H1 (cell line): ENCODE measurements at regions not wholly inside any gene's neighbourhood (a gene's known extent, or its start where the extent isn't known, plus 50 kb on each side); places are given as distances from the start of the nearest gene placed in this dataset.

ENCODE experiments used
- CTCF ChIA-PET: fragments of 300-600 bp; sonication (Branson Sonifier 250); formaldehyde crosslinking; loops from one replicate; lab custom pipeline; 2021; ENCODE audit not compliant: partially characterized antibody; lab: Charles Lee
- POLR2A ChIA-PET: fragments of 300-600 bp; sonication (Branson Sonifier 250); formaldehyde crosslinking; loops from one replicate; lab custom pipeline; 2021; ENCODE audit warnings: inconsistent platforms; ENCODE audit not compliant: partially characterized antibody; lab: Charles Lee
- DNase-seq, 2 experiments: peaks; one replicate each; pipeline versions ENCODE4 v3.0.0 to v3.0.0-alpha.2; 2010 to 2022; ENCODE audit warnings: low spot score in 2 of 2, low read depth in 1 of 2, mixed read lengths in 1 of 2
- FAIRE-seq: peaks from 2 replicates; lab custom pipeline; 2011; peaks lifted over from hg19 to GRCh38; lab: Jason Lieb, UNC
- H2AFZ ChIP-seq: 2 replicates; pipeline ENCODE4 v1.8.1; 2012; ENCODE audit warnings: low read length, inconsistent platforms
- H2AK5ac ChIP-seq: 2 replicates; pipeline ENCODE4 v1.6.1; 2013; ENCODE audit warnings: low read depth, low read length
- H2BK120ac ChIP-seq: replicated peaks from 2 replicates; pipeline ENCODE3; 2013; ENCODE audit warnings: low read depth, low read length, inconsistent platforms
- H2BK12ac ChIP-seq: 2 replicates; pipeline ENCODE4 v1.6.1; 2013; ENCODE audit warnings: low read depth, low read length
- H2BK15ac ChIP-seq: 2 replicates; pipeline ENCODE4 v1.6.1; 2013; ENCODE audit warnings: low read length
- H2BK20ac ChIP-seq: 2 replicates; pipeline ENCODE4 v1.6.1; 2013; ENCODE audit warnings: low read length
- H2BK5ac ChIP-seq: 2 replicates; pipeline ENCODE4 v1.6.1; 2013; ENCODE audit warnings: low read depth, low read length
- H3K14ac ChIP-seq: 2 replicates; pipeline ENCODE4 v1.6.1; 2013; ENCODE audit warnings: inconsistent platforms; ENCODE audit not compliant: insufficient read length
- H3K18ac ChIP-seq: 2 replicates; pipeline ENCODE4 v1.6.1; 2013; ENCODE audit warnings: low read length; ENCODE audit errors: extremely low read depth
- H3K23ac ChIP-seq: 2 replicates; pipeline ENCODE4 v1.6.1; 2013; ENCODE audit warnings: inconsistent platforms; ENCODE audit not compliant: insufficient read length
- H3K23me2 ChIP-seq: 2 replicates; pipeline ENCODE4 v1.6.1; 2013; ENCODE audit warnings: low read depth, low read length
- H3K27ac ChIP-seq: 2 replicates; pipeline ENCODE4 v1.6.1; 2011; ENCODE audit warnings: low read depth, low read length, inconsistent platforms
- H3K27me3 ChIP-seq, 4 experiments: replicated peaks in 1 of 4; 1 replicate in 1 of 4; 2 replicates in 3 of 4; pipeline versions ENCODE4 v1.6.1 to v1.8.1; 2011 to 2013; ENCODE audit warnings: low read length in 3 of 4, mild to moderate bottlenecking in 3 of 4, inconsistent platforms in 2 of 4, mixed read lengths in 2 of 4, moderate library complexity in 1 of 4; ENCODE audit not compliant: control insufficient read depth in 3 of 4, insufficient read depth in 3 of 4; ENCODE audit errors: extremely low read depth in 1 of 4
- H3K36me3 ChIP-seq, 4 experiments: 2 replicates each; pipeline versions ENCODE4 v1.6.1 to v1.8.1; 2011 to 2013; ENCODE audit warnings: mild to moderate bottlenecking in 4 of 4, low read length in 3 of 4, moderate library complexity in 2 of 4, control low read depth in 1 of 4, inconsistent platforms in 1 of 4; ENCODE audit not compliant: insufficient read depth in 4 of 4, control insufficient read depth in 2 of 4
- H3K4ac ChIP-seq: replicated peaks from 2 replicates; pipeline ENCODE3; 2013; ENCODE audit warnings: low read length, low read depth, mixed read lengths, inconsistent platforms; ENCODE audit not compliant: insufficient read length
- H3K4me1 ChIP-seq, 4 experiments: replicated peaks in 1 of 4; 1 replicate in 1 of 4; 2 replicates in 3 of 4; pipeline versions ENCODE4 v1.6.1 to v1.8.1; 2011 to 2013; ENCODE audit warnings: low read length in 3 of 4, inconsistent platforms in 2 of 4, mixed read lengths in 1 of 4; ENCODE audit not compliant: insufficient read depth in 4 of 4, control insufficient read depth in 3 of 4
- H3K4me2 ChIP-seq, 2 experiments: 2 replicates each; pipeline versions ENCODE4 v1.6.1 to v1.8.1; 2011 to 2013; ENCODE audit warnings: low read depth in 2 of 2, low read length in 2 of 2, control low read depth in 1 of 2, inconsistent platforms in 1 of 2, mild to moderate bottlenecking in 1 of 2; ENCODE audit not compliant: insufficient read depth in 1 of 2
- H3K4me3 ChIP-seq, 4 experiments: fragments of 200-600, 300-600 bp in 1 of 4; sonication (generic), shearing (Covaris generic), sonication (Bioruptor Twin) in 1 of 4; 2 replicates each; pipeline versions ENCODE4 v1.5.1 to v1.8.1; 2011 to 2016; ENCODE audit warnings: low read length in 4 of 4, low read depth in 3 of 4, control low read depth in 2 of 4, inconsistent platforms in 2 of 4, mild to moderate bottlenecking in 2 of 4, mixed read lengths in 1 of 4, moderate library complexity in 1 of 4; ENCODE audit not compliant: insufficient read depth in 2 of 4; ENCODE audit errors: extremely low read depth in 1 of 4
- H3K56ac ChIP-seq: replicated peaks from 2 replicates; pipeline ENCODE3; 2013; ENCODE audit warnings: low read depth, mild to moderate bottlenecking, mixed read lengths, low read length, inconsistent platforms; ENCODE audit not compliant: insufficient read length
- H3K79me1 ChIP-seq: 2 replicates; pipeline ENCODE4 v1.6.1; 2013; ENCODE audit warnings: low read depth, low read length, control low read depth
- H3K79me2 ChIP-seq, 2 experiments: 2 replicates each; pipeline versions ENCODE4 v1.6.1 to v1.8.1; 2012 to 2013; ENCODE audit warnings: low read length in 2 of 2, mild to moderate bottlenecking in 2 of 2, inconsistent platforms in 1 of 2; ENCODE audit not compliant: insufficient read depth in 2 of 2, control insufficient read depth in 1 of 2
- H3K9ac ChIP-seq, 4 experiments: replicated peaks in 1 of 4; 1 replicate in 1 of 4; 2 replicates in 3 of 4; pipeline versions ENCODE4 v1.6.1 to v1.8.1; 2011 to 2013; ENCODE audit warnings: low read depth in 3 of 4, low read length in 3 of 4, control low read depth in 2 of 4, mild to moderate bottlenecking in 2 of 4, moderate library complexity in 2 of 4, inconsistent platforms in 1 of 4; ENCODE audit errors: extremely low read depth in 1 of 4
- H3K9me3 ChIP-seq, 2 experiments: 2 replicates each; pipeline versions ENCODE4 v1.6.1 to v1.8.1; 2012 to 2013; ENCODE audit warnings: mild to moderate bottlenecking in 2 of 2, moderate library complexity in 2 of 2, control low read depth in 1 of 2, inconsistent platforms in 1 of 2, low read depth in 1 of 2, low read length in 1 of 2, mixed read lengths in 1 of 2; ENCODE audit not compliant: insufficient read depth in 2 of 2
- H4K20me1 ChIP-seq, 2 experiments: replicated peaks in 1 of 2; 2 replicates each; pipeline versions ENCODE3 to v1.8.1; 2011 to 2013; ENCODE audit warnings: inconsistent platforms in 2 of 2, low read length in 2 of 2, mild to moderate bottlenecking in 1 of 2; ENCODE audit not compliant: insufficient read depth in 2 of 2, control insufficient read depth in 1 of 2
- H4K5ac ChIP-seq: 2 replicates; pipeline ENCODE4 v1.6.1; 2013; ENCODE audit warnings: low read length, low read depth, mixed read lengths, inconsistent platforms; ENCODE audit not compliant: insufficient read length
- H4K8ac ChIP-seq: 2 replicates; pipeline ENCODE4 v1.8.0; 2013; ENCODE audit warnings: mild to moderate bottlenecking, moderate library complexity, low read length, inconsistent platforms; ENCODE audit not compliant: insufficient read depth; ENCODE audit errors: extremely low read depth
- H4K91ac ChIP-seq: replicated peaks from 2 replicates; pipeline ENCODE3; 2013; ENCODE audit warnings: low read length, mixed read lengths, inconsistent platforms; ENCODE audit not compliant: insufficient read length
- BRCA1 ChIP-seq: IDR thresholded peaks from 2 replicates; pipeline ENCODE4 v1.6.1; 2012; ENCODE audit warnings: low read depth, low read length, improper control_type of control experiment
- CREB1 ChIP-seq: IDR thresholded peaks from 2 replicates; pipeline ENCODE4 v1.6.1; 2012; ENCODE audit warnings: inconsistent platforms
- CTCF ChIP-seq, 3 experiments: IDR thresholded peaks; 1 replicate in 2 of 3; 2 replicates in 1 of 3; pipeline versions ENCODE4 v1.5.1 to v1.6.1; 2011; ENCODE audit warnings: low read length in 3 of 3, mild to moderate bottlenecking in 3 of 3, inconsistent platforms in 2 of 3, low read depth in 1 of 3, moderate library complexity in 1 of 3; ENCODE audit not compliant: insufficient read depth in 1 of 3; ENCODE audit errors: control extremely low read depth in 1 of 3
- EZH2 ChIP-seq: fragments of 200-600 bp; sonication (generic); IDR thresholded peaks from 2 replicates; pipeline ENCODE4 v1.7.1; 2012; ENCODE audit warnings: low read depth, mild to moderate bottlenecking, moderate library complexity, low read length, inconsistent platforms; ENCODE audit not compliant: severe bottlenecking
- RBBP5 ChIP-seq: IDR thresholded peaks from 2 replicates; pipeline ENCODE4 v1.7.1; 2012; ENCODE audit warnings: low read depth, mild to moderate bottlenecking, inconsistent platforms, low read length, moderate library complexity, borderline replicate concordance
- SIN3A ChIP-seq, 2 experiments: IDR thresholded peaks in 1 of 2; conservative IDR thresholded peaks in 1 of 2; 2 replicates each; pipeline ENCODE4 v1.6.1; 2011 to 2012; ENCODE audit warnings: low read length in 2 of 2, improper control_type of control experiment in 1 of 2, low read depth in 1 of 2, mild to moderate bottlenecking in 1 of 2
- SP4 ChIP-seq: IDR thresholded peaks from 2 replicates; pipeline ENCODE4 v1.6.1; 2012; ENCODE audit warnings: low read length, inconsistent platforms
- SUZ12 ChIP-seq: fragments of 200-600 bp; sonication (generic); IDR thresholded peaks from 2 replicates; pipeline ENCODE4 v1.6.1; 2012; ENCODE audit warnings: mild to moderate bottlenecking, inconsistent platforms, low read length, moderate library complexity, mixed read lengths
- TCF12 ChIP-seq: IDR thresholded peaks from 2 replicates; pipeline ENCODE4 v1.6.1; 2011; ENCODE audit warnings: low read depth, mild to moderate bottlenecking, low read length
- ZNF274 ChIP-seq: IDR thresholded peaks from 2 replicates; pipeline ENCODE4 v1.7.0; 2012; ENCODE audit warnings: low read length, borderline replicate concordance; ENCODE audit errors: extremely low read depth
- WGBS, 2 experiments: shearing (Covaris generic) in 1 of 2; methylation state at CpG; one replicate each; pipeline versions ENCODE4 v1.1.6 to v1.1.7; 2013 to 2015; ENCODE audit warnings: low lambda C conversion rate in 2 of 2, mixed read lengths in 2 of 2, inconsistent platforms in 1 of 2, low coverage in 1 of 2, missing lambda C conversion rate in 1 of 2; ENCODE audit not compliant: insufficient replicate concordance in 2 of 2, insufficient coverage in 1 of 2, insufficient read length in 1 of 2; ENCODE audit errors: extremely low coverage in 1 of 2, missing lambda C conversion rate in 1 of 2; 5-methylcytosine and 5-hydroxymethylcytosine counted together

GRCh38 chr3:10708216-10708893 is 107.7 kb upstream of the SLC6A11 start:
- no peak overlapping the region for H3K27ac ChIP-seq
- FAIRE-seq (no peak), DNase-seq (peak in 1 of 2 experiments; percentile 69)
- peaks cover 5% of the 10 kb centered on the region; the same call in 1 of the 2 replicates for H3K23me2 ChIP-seq
- no peak overlapping the region for H3K4ac ChIP-seq
- no peak overlapping the region for H2BK120ac ChIP-seq
- no peak overlapping the region for H4K91ac ChIP-seq
- POLR2A ChIA-PET, result interaction anchor here (0.6 kb wide), 2 partner anchors 12 to 275 kb away, joined by 3 read pairs; no protein-coding TSS in a partner anchor
- no peak overlapping the region for H3K56ac ChIP-seq
- H3K23ac ChIP-seq, result no peak overlapping the region
- no peak overlapping the region for H3K14ac ChIP-seq
- 0 out of 2 replicates have a peak overlapping the region, but pooled peaks have one; percentile 17 for H2BK12ac ChIP-seq
- H4K8ac ChIP-seq, result peak overlapping the region; percentile 35
- no peak overlapping the region for H2BK5ac ChIP-seq
- no peak overlapping the region for H3K9ac ChIP-seq
- no peak overlapping the region for H2BK20ac ChIP-seq
- H3K9me3 ChIP-seq, result no peaks in the 10 kb centered on the region
- H3K4me3 ChIP-seq, result peak overlapping the region; percentile 18 to 60 (median 27); a peak in 7 of 8 replicates
- no peak overlapping the region for H2AK5ac ChIP-seq
- peak overlapping the region; percentile 64 to 66 for H3K4me2 ChIP-seq
- WGBS, 2 experiments, result 43% methylated on average over 11 of the region's 25 CpGs; no CpG with 5 or more reads in 1 of the 2 experiments
- no peak overlapping the region for H2BK15ac ChIP-seq
- peaks cover 0 to 10% (median 6%) of the 10 kb centered on the region in 4 experiments; a peak in 6 of 7 replicates for H3K4me1 ChIP-seq
- H2AFZ ChIP-seq, result 0 out of 2 replicates have a peak overlapping the region, but pooled peaks have one; percentile 25
- peaks cover 8 to 49% (median 41%) of the 10 kb centered on the region in 4 experiments for H3K27me3 ChIP-seq
- H4K5ac ChIP-seq, result no peak overlapping the region
- CTCF ChIA-PET, result interaction anchor here (0.6 to 2.6 kb wide), 12 partner anchors 8 to 1989 kb away, joined by 3 to 22 read pairs (median 3); no protein-coding TSS in a partner anchor
- H4K20me1 ChIP-seq, result peaks cover 4 to 11% of the 10 kb centered on the region in 2 experiments
- H3K79me1 ChIP-seq, result no peaks in the 10 kb centered on the region
- no peak overlapping the region for H3K18ac ChIP-seq
- H3K36me3 ChIP-seq, result no peaks in the 10 kb centered on the region
- H3K79me2 ChIP-seq, result no peaks in the 10 kb centered on the region
- no peak for TF ChIP-seq ZNF274
- TF ChIP-seq BRCA1, result no peak
- TF ChIP-seq RBBP5, result 0 out of 2 replicates have a peak, but pooled peaks have one; percentile 41
- TF ChIP-seq CREB1, result no peak
- TF ChIP-seq SUZ12, result peak; percentile 18; the same call in 1 of the 2 replicates
- TF ChIP-seq SP4, result no peak
- no peak for TF ChIP-seq SIN3A (conservative IDR thresholded peaks at IDR 0.05 in 1 of 2, IDR thresholded peaks at IDR 0.05 in 1 of 2; ENCODE audit: low read depth in 1 of 2, low read length in 2 of 2)
- TF ChIP-seq EZH2, result peak; percentile 12
- TF ChIP-seq CTCF (IDR thresholded peaks at IDR 0.05; ENCODE audit: control extremely low read depth in 1 of 3, insufficient read depth in 1 of 3, low read depth in 1 of 3, low read length in 3 of 3), result no peak
- TF ChIP-seq TCF12, result no peak
